GM19395 (cell line): ENCODE measurements at regions not wholly inside any gene's neighbourhood (a gene's known extent, or its start where the extent isn't known, plus 50 kb on each side); places are given as distances from the start of the nearest gene placed in this dataset.
"Not testable (repeated sequence)": the region's sequence is repeated elsewhere in the genome, so short reads cannot be mapped to it uniquely, and the experiment has no call there.

Experiments
- ATAC-seq: cut with Tn5 transposase; IDR thresholded peaks from one replicate; pipeline ENCODE4 v1.9.1; 2021; ENCODE audit warnings: mild to moderate bottlenecking, moderate library complexity; ENCODE audit not compliant: unreplicated experiment

DNA sequence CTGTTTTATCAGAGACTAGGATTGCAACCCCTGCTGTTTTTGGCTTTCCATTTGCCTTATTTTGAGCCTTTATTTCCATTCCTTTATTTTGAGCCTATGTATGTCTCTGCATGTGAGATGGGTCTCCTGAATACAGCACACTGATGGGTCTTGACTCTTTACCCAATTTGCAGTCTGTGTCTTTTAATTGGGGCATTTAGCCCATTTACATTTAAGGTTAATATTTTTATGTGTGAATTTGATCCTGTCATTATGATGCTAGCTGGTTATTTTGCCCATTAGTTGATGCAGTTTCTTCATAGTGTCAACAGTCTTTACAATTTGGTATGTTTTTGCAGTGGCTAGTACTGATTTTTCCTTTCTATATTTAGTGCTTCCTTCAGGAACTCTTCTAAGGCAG, 88.5 kb upstream of the HCCS start:
- ATAC-seq, result not testable (repeated sequence)

GRCh38 chrX:11039926-11040325, 71.2 kb upstream of the HCCS start:
- no peak for ATAC-seq

DNA sequence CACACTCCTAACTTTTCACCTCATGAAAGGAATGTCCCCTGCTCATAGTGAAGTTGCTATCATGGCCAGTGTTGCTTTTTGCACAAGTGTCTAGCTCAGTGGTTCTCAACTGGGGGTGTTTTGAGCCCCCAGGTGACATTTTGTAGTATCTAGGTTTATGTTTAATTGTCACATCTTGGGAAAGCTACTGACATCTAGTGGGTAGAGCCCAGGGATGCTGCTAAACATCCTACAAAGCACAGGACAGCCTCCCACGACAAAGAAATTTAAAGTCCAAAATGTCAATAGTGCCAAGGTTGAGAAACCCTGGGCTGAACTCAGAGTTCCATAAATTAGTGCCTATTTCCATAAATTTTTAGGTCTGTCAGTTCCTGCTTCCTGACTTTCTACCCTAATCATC, 70.7 kb upstream of the HCCS start:
- ATAC-seq, result no peak

DNA sequence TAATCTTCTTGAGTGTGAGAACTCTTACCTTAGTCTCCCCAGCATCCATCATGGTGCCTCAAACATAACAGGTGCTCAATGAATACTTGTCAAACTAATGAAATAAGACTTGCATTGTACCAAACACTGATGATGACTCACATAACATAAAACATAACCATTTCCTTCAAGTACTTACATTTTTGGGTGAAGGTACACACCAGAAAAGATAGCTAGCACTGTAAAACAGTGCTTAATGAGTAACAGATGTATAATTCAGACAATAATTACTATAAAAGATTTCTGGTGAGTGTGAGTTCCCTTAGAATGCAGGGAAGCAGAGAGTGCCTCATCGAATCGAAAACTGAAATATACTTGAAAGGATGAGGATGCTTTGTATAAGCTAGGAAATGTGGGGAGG, 70.1 kb upstream of the HCCS start:
- ATAC-seq, result no peak

- no peak for ATAC-seq
Measured at GRCh38 chrX:11050013-11050412, 61.1 kb upstream of the HCCS start.

DNA sequence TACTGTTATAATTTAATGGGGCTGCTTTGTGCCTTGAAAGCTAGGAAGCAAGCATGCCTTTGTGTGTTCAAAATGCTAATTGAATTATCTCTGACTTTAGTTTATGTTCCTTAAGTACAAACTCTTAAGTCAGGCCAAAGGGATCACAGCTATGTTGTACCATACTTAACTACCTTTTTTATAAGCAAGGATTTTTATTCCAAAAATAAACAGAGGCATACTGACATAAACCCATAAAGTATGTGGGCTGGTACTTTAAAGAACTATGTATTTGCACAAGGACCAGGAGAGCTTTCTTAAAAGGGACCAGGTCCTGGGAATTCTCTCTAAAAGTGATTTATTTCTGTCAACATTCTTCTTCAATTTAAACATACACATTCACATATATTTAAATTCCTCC, 57.8 kb upstream of the HCCS start:
- ATAC-seq, result no peak

DNA sequence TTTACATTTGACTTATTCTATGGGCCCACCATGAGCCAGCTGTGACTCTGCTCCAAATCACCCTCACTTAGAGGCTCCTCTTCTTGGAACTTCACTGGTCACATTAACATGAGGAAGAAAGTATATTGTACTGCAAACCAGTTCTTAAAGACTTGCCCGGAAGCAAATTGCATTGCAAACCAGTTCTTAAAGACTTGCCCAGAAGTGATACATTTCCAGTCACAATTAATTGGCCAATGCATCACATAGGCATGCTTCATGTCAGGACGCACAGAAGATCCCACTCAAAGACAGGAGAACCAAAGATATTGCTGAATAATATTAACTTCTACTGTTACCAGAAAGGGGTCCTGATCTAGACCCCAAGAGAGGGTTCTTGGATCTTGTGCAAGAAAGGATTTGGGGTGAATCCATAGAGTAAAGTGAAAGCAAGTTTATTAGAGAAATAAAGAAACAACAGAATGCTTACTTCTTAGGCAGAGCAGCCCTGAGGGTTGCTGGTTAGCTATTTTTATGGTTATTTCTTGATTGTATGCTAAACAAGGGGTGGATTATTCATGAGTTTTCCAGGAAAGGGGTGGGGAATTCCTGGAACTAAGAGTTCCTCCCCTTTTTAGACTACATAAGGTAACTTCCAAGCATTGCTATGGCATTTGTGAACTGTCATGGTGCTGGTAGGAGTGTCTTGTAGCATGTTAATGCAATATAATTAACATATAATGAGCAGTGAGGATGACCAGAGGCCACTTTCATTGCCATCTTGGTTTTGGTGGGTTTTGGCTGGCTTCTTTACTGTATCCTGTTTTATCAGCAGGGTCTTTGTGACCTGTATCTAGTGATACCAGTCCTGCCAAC, 54.6 kb upstream of the HCCS start:
- ATAC-seq, result no peak

- no peak for ATAC-seq
Measured at GRCh38 chrX:11059933-11060332, 51.2 kb upstream of the HCCS start.
